ENCODE measurements at regions not wholly inside any gene's neighbourhood (a gene's known extent, or its start where the extent isn't known, plus 50 kb on each side); places are given as distances from the start of the nearest gene placed in this dataset.

DNA sequence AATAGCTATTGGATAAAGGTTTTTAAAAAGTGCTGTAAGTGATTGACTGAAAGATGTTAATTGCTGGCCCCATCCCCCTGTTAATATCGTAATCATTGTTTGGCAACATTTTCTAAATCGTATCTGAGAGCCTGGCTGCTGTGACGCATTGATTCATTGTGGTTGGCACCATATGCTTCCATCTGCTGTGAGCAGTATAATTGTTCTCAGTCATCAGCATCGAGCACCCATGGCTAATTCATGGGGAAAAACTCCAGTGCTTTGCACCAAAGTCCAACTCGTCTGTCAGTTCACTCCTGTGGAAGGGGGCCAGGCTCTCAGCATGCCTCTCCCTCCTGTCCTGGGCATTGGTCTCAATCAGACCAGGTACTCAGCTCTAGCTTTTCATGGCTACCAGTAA lies 205.2 kb downstream of the STK31 start:
- no peak for TF ChIP-seq POLR2A (IDR thresholded peaks at IDR 0.05)
- TF ChIP-seq, protein P1, sequence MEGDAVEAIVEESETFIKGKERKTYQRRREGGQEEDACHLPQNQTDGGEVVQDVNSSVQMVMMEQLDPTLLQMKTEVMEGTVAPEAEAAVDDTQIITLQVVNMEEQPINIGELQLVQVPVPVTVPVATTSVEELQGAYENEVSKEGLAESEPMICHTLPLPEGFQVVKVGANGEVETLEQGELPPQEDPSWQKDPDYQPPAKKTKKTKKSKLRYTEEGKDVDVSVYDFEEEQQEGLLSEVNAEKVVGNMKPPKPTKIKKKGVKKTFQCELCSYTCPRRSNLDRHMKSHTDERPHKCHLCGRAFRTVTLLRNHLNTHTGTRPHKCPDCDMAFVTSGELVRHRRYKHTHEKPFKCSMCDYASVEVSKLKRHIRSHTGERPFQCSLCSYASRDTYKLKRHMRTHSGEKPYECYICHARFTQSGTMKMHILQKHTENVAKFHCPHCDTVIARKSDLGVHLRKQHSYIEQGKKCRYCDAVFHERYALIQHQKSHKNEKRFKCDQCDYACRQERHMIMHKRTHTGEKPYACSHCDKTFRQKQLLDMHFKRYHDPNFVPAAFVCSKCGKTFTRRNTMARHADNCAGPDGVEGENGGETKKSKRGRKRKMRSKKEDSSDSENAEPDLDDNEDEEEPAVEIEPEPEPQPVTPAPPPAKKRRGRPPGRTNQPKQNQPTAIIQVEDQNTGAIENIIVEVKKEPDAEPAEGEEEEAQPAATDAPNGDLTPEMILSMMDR (IDR thresholded peaks at IDR 0.05) = no peak
